ENCODE measurements at regions not wholly inside any gene's neighbourhood (a gene's known extent, or its start where the extent isn't known, plus 50 kb on each side); places are given as distances from the start of the nearest gene placed in this dataset.
"Not testable (repeated sequence)": the region's sequence is repeated elsewhere in the genome, so short reads cannot be mapped to it uniquely, and the experiment has no call there.

- DNase-seq (ENCODE audit: low spot score) = no peak
Observed at GRCh38 chr5:40347981-40348725, 331.6 kb upstream of the PTGER4 start.

- no peak for DNase-seq (ENCODE audit: low spot score)
Observed at GRCh38 chr5:40346901-40347300, 332.8 kb upstream of the PTGER4 start.

- not testable (repeated sequence) for DNase-seq (ENCODE audit: low spot score)
Observed at GRCh38 chr5:40338434-40338833, 341.3 kb upstream of the PTGER4 start.

- no peak for DNase-seq (ENCODE audit: low spot score)
Observed at GRCh38 chr5:40334242-40334635, 345.5 kb upstream of the PTGER4 start.

- peak; percentile 65 for DNase-seq (ENCODE audit: low spot score)
Observed at GRCh38 chr5:40333459-40334241, 346.1 kb upstream of the PTGER4 start.

- DNase-seq (ENCODE audit: low spot score) = no peak
Observed at GRCh38 chr5:40332970-40333369, 346.7 kb upstream of the PTGER4 start.

- DNase-seq (ENCODE audit: low spot score) = no peak
Observed at GRCh38 chr5:40331616-40332015, 348.1 kb upstream of the PTGER4 start.

- DNase-seq (ENCODE audit: low spot score) = no peak
Observed at GRCh38 chr5:40321514-40321913, 358.2 kb upstream of the PTGER4 start.

GRCh38 chr5:40318395-40318794 lies 361.3 kb upstream of the PTGER4 start:
- no peak for DNase-seq (ENCODE audit: low spot score)

- DNase-seq (ENCODE audit: low spot score) = no peak
Observed at GRCh38 chr5:40317023-40317422, 362.7 kb upstream of the PTGER4 start.

- DNase-seq (ENCODE audit: low spot score) = no peak
Observed at GRCh38 chr5:40315126-40315525, 364.6 kb upstream of the PTGER4 start.

GRCh38 chr5:40314275-40314674 lies 365.4 kb upstream of the PTGER4 start:
- DNase-seq (ENCODE audit: low spot score) = no peak

- no peak for DNase-seq (ENCODE audit: low spot score)
Observed at GRCh38 chr5:40312205-40312604, 367.5 kb upstream of the PTGER4 start.

- DNase-seq (ENCODE audit: low spot score) = no peak
Observed at GRCh38 chr5:40309851-40310250, 369.9 kb upstream of the PTGER4 start.

GRCh38 chr5:40308867-40309266 lies 370.8 kb upstream of the PTGER4 start:
- no peak for DNase-seq (ENCODE audit: low spot score)

- no peak for DNase-seq (ENCODE audit: low spot score)
Observed at GRCh38 chr5:40307920-40308319, 371.8 kb upstream of the PTGER4 start.

GRCh38 chr5:40306869-40307487 lies 372.7 kb upstream of the PTGER4 start:
- no peak for DNase-seq (ENCODE audit: low spot score)

- DNase-seq (ENCODE audit: low spot score) = no peak
Observed at GRCh38 chr5:40292006-40292405, 387.7 kb upstream of the PTGER4 start.

GRCh38 chr5:40291338-40291737 lies 388.4 kb upstream of the PTGER4 start:
- peak; percentile 81 for DNase-seq (ENCODE audit: low spot score)

- DNase-seq (ENCODE audit: low spot score) = no peak
Observed at GRCh38 chr5:40288800-40289485, 390.8 kb upstream of the PTGER4 start.

GRCh38 chr5:40284863-40285262 lies 394.9 kb upstream of the PTGER4 start:
- no peak for DNase-seq (ENCODE audit: low spot score)

GRCh38 chr5:40278881-40279280 lies 400.8 kb upstream of the PTGER4 start:
- no peak for DNase-seq (ENCODE audit: low spot score)

All from A172 (cell line).